ENCODE measurements at regions not wholly inside any gene's neighbourhood (a gene's known extent, or its start where the extent isn't known, plus 50 kb on each side); places are given as distances from the start of the nearest gene placed in this dataset.

DNA sequence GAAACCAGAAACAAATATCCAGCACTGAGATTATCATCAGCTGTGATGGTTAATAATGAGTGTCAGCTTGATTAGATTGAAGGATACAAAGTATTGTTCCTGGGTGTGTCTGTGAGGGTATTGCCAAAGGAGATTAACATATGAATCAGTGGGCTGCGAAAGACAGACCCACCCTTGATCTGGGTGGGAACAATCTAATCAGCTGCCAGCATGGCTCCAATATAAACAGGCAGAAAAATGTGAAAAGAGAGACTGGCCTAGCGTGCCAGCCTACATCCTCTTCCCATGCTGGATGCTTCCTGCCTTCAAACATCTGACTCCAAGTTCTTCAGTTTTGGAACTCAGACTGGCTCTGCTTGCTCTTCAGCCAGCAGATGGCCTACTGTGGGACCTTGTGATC lies 869.5 kb downstream of the SI start:
- Histone ChIP-seq H2AFZ (ENCODE audit: insufficient read depth, low read depth, low read length, poor library complexity, severe bottlenecking) (no peak overlapping the region), H3K27ac (ENCODE audit: low read depth in 1 of 2, low read length in 2 of 2) (no peak overlapping the region), H3K4me2 (replicated peaks; ENCODE audit: extremely low read depth, low read length, poor library complexity, severe bottlenecking) (no peak overlapping the region), H3K79me2 (ENCODE audit: insufficient read depth, low read length) (no peaks in the 10 kb centered on the region), H3K27me3 (ENCODE audit: control insufficient read depth in 2 of 2, insufficient read depth in 2 of 2, low read length in 2 of 2) (no peaks in the 10 kb centered on the region), H3K4me1 (ENCODE audit: control insufficient read depth in 1 of 2, insufficient read depth in 2 of 2, low read length in 2 of 2) (no peaks in the 10 kb centered on the region), H4K20me1 (ENCODE audit: insufficient read depth, low read length) (no peaks in the 10 kb centered on the region), H3K4me3 (replicated peaks in 1 of 3; ENCODE audit: low read depth in 2 of 3, low read length in 3 of 3) (no peak overlapping the region), H3K9ac (ENCODE audit: insufficient read depth, low read length, poor library complexity, severe bottlenecking) (no peak overlapping the region), H3K9me3 (replicated peaks in 1 of 2; ENCODE audit: control insufficient read depth in 1 of 2, insufficient read depth in 1 of 2, low read length in 2 of 2) (peaks cover 0 to 8% of the 10 kb centered on the region in 2 donors), H3K36me3 (replicated peaks in 1 of 2; ENCODE audit: control insufficient read depth in 1 of 2, insufficient read depth in 2 of 2, low read length in 2 of 2) (no peaks in the 10 kb centered on the region)
- TF ChIP-seq, protein P1, sequence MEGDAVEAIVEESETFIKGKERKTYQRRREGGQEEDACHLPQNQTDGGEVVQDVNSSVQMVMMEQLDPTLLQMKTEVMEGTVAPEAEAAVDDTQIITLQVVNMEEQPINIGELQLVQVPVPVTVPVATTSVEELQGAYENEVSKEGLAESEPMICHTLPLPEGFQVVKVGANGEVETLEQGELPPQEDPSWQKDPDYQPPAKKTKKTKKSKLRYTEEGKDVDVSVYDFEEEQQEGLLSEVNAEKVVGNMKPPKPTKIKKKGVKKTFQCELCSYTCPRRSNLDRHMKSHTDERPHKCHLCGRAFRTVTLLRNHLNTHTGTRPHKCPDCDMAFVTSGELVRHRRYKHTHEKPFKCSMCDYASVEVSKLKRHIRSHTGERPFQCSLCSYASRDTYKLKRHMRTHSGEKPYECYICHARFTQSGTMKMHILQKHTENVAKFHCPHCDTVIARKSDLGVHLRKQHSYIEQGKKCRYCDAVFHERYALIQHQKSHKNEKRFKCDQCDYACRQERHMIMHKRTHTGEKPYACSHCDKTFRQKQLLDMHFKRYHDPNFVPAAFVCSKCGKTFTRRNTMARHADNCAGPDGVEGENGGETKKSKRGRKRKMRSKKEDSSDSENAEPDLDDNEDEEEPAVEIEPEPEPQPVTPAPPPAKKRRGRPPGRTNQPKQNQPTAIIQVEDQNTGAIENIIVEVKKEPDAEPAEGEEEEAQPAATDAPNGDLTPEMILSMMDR (IDR thresholded peaks at IDR 0.05): no peak
- 100% methylated on average over 1 of the region's 2 CpGs for WGBS (ENCODE audit: insufficient coverage)
- Mint-ChIP-seq H3K27ac (no peak overlapping the region), H3K27me3 (ENCODE audit: low read depth in 3 of 3) (no peaks in the 10 kb centered on the region), H3K9me3 (peaks cover 0 to 3% (median 0%) of the 10 kb centered on the region in 7 donors), H3K36me3 (no peaks in the 10 kb centered on the region), H3K4me3 (no peak overlapping the region), H3K4me1 (no peaks in the 10 kb centered on the region)
- intact Hi-C loops (cut with micrococcal nuclease): no loop called here
- no peak for DNase-seq

DNA sequence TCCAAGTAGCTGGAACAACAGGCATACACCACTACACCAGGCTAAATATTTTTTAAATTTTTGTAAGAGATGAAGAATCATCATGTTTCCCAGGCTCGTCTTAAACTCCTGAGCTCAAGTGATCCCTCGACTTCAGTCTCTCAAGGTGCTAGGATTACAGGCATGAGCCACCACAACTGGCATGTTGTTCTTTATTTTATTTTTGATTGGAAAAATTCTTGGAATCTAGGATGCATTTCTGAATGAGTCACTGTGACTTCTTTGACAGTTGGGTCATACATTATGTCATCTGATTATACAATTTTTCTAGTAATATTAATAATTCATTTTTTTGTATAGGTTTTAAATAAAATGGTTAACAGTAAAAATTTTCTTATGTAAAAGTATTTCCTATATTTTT lies 870.2 kb downstream of the SI start:
- Histone ChIP-seq H3K4me2 (replicated peaks; ENCODE audit: extremely low read depth, low read length, poor library complexity, severe bottlenecking) (no peak overlapping the region), H2AFZ (ENCODE audit: insufficient read depth, low read depth, low read length, poor library complexity, severe bottlenecking) (no peak overlapping the region), H3K79me2 (ENCODE audit: insufficient read depth, low read length) (no peaks in the 10 kb centered on the region), H3K36me3 (replicated peaks in 1 of 2; ENCODE audit: control insufficient read depth in 1 of 2, insufficient read depth in 2 of 2, low read length in 2 of 2) (no peaks in the 10 kb centered on the region), H3K4me3 (replicated peaks in 1 of 3; ENCODE audit: low read depth in 2 of 3, low read length in 3 of 3) (no peak overlapping the region), H3K27me3 (ENCODE audit: control insufficient read depth in 2 of 2, insufficient read depth in 2 of 2, low read length in 2 of 2) (no peaks in the 10 kb centered on the region), H3K4me1 (ENCODE audit: control insufficient read depth in 1 of 2, insufficient read depth in 2 of 2, low read length in 2 of 2) (no peaks in the 10 kb centered on the region), H3K9me3 (replicated peaks in 1 of 2; ENCODE audit: control insufficient read depth in 1 of 2, insufficient read depth in 1 of 2, low read length in 2 of 2) (peaks cover 0 to 8% of the 10 kb centered on the region in 2 donors), H4K20me1 (ENCODE audit: insufficient read depth, low read length) (no peaks in the 10 kb centered on the region), H3K9ac (ENCODE audit: insufficient read depth, low read length, poor library complexity, severe bottlenecking) (no peak overlapping the region), H3K27ac (ENCODE audit: low read depth in 1 of 2, low read length in 2 of 2) (no peak overlapping the region)
- H3K4me3 Mint-ChIP-seq: no peak overlapping the region
- no peaks in the 10 kb centered on the region for H3K36me3 Mint-ChIP-seq
- H3K4me1 Mint-ChIP-seq: no peaks in the 10 kb centered on the region
- H3K27me3 Mint-ChIP-seq (ENCODE audit: low read depth in 3 of 3): no peaks in the 10 kb centered on the region
- no peak for DNase-seq
- TF ChIP-seq, protein P1 (IDR thresholded peaks at IDR 0.05): no peak
- no peak overlapping the region for H3K27ac Mint-ChIP-seq
- intact Hi-C loops (cut with micrococcal nuclease): no loop called here
- WGBS (ENCODE audit: insufficient coverage): 100% methylated on average over 1 of the region's 2 CpGs
- H3K9me3 Mint-ChIP-seq: peaks cover 0 to 3% (median 0%) of the 10 kb centered on the region in 7 donors

Measured in CD14-positive monocyte (primary cell).